ENCODE measurements at regions not wholly inside any gene's neighbourhood (a gene's known extent, or its start where the extent isn't known, plus 50 kb on each side); places are given as distances from the start of the nearest gene placed in this dataset.
"Not testable (repeated sequence)": the region's sequence is repeated elsewhere in the genome, so short reads cannot be mapped to it uniquely, and the experiment has no call there.

DNA sequence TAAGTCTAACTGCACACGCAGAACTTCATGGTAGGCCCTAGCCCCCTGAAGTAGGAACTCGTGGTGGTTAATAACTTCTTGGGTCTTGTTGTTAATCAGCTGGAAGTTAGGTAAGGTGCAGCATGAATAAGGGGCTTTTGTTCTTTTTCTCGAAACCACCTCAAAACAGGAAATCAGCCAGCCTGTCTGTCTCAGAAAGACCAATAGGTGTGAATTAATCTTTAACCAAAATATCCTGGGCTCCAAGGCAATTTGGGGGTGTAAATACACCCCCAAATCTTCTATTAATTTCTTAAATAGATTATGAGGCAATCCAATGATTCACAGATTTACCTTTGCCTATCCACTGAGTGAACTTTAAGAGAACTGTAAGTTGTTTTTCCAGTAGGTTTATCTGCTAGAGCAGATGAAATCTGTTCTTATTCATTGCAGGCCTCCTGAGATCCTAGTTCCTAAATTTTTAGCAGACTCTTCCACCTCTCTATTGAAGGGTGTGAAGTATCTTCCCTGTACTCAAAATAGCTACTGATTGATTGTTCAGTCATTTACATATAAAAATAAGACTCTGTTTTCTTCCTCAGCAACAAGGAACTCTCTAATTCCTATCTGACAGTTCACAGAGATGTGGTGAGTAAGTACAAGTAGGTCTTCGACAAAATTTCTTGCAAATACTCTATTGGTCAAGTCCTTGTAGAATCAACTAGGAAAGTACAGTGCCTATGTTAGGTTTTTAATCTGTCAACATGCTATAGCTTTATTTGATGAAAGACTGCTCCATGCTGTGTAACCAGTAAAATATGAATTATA lies 427.1 kb upstream of the NOX3 start:
- DNase-seq: no peak

DNA sequence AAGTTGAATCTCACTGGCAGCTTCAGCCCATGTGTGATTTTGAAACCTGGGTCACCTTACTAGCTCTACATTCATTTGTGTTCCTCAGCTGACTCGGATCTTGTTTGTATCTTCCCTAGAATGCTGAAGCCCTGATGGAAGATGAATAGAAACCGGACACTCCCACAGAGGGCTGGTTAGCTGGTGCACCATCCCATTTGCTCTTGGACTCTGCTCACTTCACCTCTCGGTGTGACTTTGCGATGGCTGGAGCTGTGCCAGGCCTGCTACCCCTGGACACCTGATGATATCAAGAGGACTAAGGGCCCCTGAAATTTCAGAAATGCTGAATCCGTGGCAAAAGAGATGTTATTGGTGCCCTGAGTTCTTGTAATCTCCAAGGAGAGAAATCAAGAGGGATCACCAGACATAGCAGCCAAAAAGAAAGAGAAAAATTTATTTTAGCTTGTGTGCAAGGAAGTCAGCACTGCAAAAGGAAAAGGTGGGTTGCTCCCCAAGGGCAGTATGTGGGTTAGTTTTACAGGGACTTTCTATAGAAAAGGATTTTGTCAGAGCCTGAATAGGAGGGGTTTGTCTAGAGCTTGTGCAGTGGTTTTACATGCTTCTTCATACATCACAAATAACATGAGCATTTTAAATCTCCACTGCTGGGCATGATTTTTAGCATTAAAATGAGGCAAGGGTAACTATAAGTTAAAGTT lies 426.3 kb upstream of the NOX3 start:
- DNase-seq: no peak

DNA sequence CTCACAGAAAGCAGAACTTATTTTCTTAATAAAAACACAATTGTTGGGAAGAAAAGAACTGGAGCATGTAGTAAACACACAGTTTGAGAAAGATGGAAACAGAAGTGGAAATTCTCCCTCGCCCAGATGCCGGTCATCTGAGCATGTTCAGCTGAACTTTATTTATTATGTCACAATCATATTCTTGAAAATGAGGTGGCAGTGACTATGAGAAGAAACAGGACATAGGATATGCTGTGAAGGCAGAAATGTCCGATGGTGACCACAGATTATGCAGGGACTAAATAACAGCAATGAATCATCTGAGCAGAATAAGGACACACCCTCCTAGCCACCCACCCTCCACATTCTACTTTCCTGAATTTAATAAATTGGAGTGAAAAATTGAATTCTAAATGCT lies 425.3 kb upstream of the NOX3 start:
- no peak for DNase-seq

- no peak for DNase-seq
Measured at GRCh38 chr6:155872961-155873360, 417.3 kb upstream of the NOX3 start.

DNA sequence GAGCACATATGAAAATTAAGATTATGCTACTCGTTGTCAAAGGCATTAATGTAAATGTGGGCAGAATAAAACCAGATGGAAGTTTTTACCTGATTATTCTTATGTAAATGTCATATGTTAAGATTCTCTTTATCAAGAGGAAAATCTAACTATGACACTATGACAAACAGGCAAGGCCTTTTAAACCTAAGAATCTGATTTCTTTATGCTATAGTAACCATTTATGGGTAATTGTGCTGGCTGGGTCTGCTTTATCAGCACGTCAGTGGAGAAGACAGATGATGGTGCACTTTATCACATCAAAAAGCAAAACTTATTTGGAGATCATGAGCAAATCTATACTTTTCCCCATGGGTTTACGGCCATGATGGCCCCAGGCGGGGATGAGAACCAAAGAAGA lies 412.0 kb upstream of the NOX3 start:
- no peak for DNase-seq

DNA sequence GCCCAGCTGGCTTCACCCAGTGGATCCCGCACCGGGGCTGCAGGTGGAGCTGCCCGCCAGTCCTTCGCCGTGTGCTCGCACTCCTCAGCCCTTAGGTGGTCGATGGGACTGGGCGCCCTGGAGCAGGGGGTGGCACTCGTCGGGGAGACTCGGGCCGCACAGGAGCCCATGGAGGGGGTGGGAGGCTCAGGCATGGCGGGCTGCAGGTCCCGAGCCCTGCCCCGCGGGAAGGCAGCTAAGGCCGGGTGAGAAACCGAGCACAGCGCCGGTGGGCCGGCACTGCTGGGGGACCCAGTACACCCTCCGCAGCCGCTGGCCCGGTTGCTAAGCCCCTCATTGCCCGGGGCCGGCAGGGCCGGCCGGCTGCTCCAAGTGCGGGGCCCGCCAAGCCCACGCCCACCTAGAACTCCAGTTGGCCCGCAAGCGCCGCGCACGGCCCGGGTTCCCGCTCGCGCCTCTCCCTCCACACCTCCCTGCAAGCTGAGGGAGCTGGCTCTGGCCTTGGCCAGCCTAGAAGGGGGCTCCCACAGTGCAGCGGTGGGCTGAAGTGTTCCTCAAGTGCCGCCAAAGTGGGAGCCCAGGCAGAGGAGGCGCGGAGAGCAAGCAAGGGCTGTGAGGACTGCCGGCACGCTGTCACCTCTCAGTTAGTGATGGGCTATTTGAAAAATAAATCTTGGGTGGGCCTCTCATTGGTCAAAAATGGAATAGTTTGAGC lies 411.2 kb upstream of the NOX3 start:
- not testable (repeated sequence) for DNase-seq

- no peak for DNase-seq
Measured at GRCh38 chr6:155861821-155862220, 406.2 kb upstream of the NOX3 start.

DNA sequence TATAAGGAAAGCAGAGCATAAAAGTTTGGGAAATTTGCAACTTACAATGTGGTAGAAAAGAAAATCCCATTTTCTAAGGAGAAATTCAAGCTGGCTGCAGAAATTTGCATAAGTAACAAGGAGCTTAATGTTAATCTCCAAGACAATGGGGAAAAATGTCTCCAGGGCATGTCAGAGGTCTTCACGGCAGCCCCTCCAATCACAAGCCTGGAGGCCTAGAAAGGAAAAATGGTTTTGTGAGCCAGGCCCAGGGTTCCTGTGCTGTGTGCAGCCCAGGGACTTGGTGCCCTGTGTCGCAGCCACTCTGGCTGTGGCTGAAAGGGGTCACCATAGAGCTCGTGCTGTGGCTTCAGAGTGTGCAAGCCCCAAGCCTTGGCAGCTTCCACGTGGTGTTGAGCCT lies 403.3 kb upstream of the NOX3 start:
- DNase-seq: not testable (repeated sequence)

DNA sequence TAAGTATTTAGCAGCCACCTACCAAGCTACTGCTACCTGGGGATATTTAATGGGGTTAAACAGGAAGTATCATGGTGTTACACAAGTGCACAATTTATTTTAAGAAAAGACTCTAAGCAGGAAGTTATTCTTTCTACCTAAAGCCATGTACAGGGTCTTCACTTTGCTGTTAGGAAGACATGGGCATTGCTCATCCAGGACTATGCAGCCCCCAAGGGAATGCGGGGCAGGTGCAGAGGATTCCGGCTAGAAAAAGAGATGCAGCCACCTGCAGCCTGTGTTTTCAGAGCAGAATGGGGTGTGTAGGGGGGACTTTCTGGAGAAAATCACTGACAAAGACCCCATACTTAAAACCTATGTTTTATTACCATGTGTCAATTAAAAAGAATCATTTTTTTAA lies 399.1 kb upstream of the NOX3 start:
- no peak for DNase-seq

- no peak for DNase-seq
Measured at GRCh38 chr6:155853011-155853410, 397.4 kb upstream of the NOX3 start.

DNA sequence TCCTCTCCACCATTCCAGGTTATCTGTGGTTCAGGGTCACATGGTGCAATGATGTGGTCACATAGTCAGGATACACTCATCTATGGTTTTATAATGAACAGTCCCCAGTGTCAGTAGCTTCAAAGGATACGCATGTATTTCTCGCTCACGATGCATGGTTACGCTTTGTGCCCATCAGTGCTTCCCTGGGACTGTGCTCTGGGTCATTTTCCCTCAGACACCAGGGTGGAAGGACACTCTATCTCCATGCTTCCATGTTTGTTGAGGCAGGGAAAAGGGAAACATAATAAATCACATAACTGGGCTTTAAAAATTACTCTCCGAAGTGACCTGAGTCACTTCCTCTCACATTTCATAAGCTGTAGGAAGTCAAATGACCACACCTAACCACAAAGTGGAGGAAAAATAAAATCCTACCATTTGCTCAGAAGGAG lies 394.8 kb upstream of the NOX3 start:
- no peak for DNase-seq

GRCh38 chr6:155847711-155848110 lies 392.1 kb upstream of the NOX3 start:
- no peak for DNase-seq

GRCh38 chr6:155837474-155837873 lies 381.8 kb upstream of the NOX3 start:
- DNase-seq: no peak

DNA sequence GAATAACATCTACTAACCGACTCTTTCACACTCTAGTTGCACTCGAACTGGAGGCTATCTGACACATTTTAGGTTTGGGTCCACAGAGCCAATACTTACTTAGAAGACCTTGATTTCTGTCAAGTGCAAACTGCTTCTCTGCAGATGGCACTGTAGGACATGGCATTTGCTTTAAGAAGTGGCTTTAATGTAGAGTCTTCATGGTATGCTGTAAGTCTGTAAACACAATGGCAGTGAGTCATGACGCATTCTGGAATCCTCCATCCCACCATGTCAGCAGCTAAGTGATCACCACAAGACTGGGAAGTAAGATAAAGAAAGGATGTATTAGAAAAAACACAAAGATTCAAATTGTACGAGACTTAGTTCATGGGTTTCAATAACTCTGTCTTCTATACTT lies 377.0 kb upstream of the NOX3 start:
- DNase-seq: no peak

DNA sequence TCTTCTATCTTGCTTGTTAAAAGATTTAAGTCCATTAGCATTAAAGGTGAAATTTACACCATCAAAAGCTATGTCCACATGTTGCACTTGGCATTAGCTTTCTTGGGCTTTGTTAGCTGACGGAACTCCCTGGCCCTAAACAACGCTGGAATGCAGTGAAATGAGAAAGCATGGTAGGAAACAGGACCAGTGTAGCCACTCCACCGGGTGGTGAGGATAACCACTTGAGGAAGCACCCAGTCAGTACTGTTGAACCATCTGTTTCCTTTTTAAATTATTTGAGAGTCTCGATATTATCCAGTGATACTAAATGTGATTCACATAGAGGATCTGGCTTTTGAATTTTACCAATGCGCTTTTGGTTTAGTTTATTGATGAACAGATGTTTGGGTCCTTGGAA lies 374.9 kb upstream of the NOX3 start:
- no peak for DNase-seq

GRCh38 chr6:155829646-155830045 lies 374.0 kb upstream of the NOX3 start:
- no peak for DNase-seq

GRCh38 chr6:155828989-155829388 lies 373.4 kb upstream of the NOX3 start:
- DNase-seq: no peak

GRCh38 chr6:155818698-155819097 lies 363.1 kb upstream of the NOX3 start:
- no peak for DNase-seq

DNA sequence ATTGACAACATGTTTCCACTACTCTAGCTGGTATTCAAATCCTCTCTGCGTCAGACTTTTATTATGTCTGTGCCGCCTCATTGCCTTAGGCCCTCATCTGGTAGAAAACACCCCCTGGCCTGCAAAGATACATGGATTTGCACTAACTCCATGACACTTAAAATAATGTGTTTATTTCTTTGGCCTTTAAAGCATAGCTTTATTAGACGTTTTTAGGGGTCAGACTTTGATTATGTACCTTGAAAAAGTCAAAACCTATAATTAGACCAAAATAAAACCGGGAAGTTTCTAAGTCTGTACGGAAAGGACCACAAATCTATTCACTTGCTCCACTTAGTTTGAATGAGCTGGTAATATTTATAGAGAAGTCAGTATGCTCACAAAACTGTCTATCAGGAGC lies 357.9 kb upstream of the NOX3 start:
- DNase-seq: no peak

GRCh38 chr6:155807243-155807642 lies 351.6 kb upstream of the NOX3 start:
- DNase-seq: no peak

GRCh38 chr6:155801046-155801445 lies 345.4 kb upstream of the NOX3 start:
- no peak for DNase-seq

GRCh38 chr6:155798876-155799275 lies 343.2 kb upstream of the NOX3 start:
- DNase-seq: not testable (repeated sequence)

GRCh38 chr6:155795173-155795796 lies 339.6 kb upstream of the NOX3 start:
- no peak for DNase-seq

Measured in activated CD4-positive, CD25-positive, alpha-beta regulatory T cell (primary cell).